SK-N-SH (cell line): ENCODE measurements at regions not wholly inside any gene's neighbourhood (a gene's known extent, or its start where the extent isn't known, plus 50 kb on each side); places are given as distances from the start of the nearest gene placed in this dataset.

Experiments
- CTCF ChIA-PET: fragments of 300-600, 350-600 bp; formaldehyde crosslinking; extraction: SDS; loops from one replicate; lab custom pipeline; 2021; lab: Yijun Ruan, JAX
- POLR2A ChIA-PET: fragments of 350-600 bp; sonication (Branson Sonifier 250); formaldehyde crosslinking; extraction: SDS; loops from one replicate; lab custom pipeline; 2020; ENCODE audit warnings: antibody characterized with exemption, inconsistent platforms; lab: Yijun Ruan, JAX
- DNase-seq: peaks from one replicate; pipeline ENCODE4 v3.0.0; 2012
- H2AFZ ChIP-seq: fragments of 200-600 bp; sonication (generic); 2 replicates; pipeline ENCODE4 v1.8.1; 2016; ENCODE audit warnings: antibody characterized with exemption, mild to moderate bottlenecking, low read depth
- H3F3A ChIP-seq: fragments of 200-600 bp; sonication (generic); replicated peaks from 2 replicates; pipeline ENCODE3; 2016; ENCODE audit warnings: antibody characterized with exemption, mild to moderate bottlenecking; ENCODE audit not compliant: insufficient read depth
- H3K27ac ChIP-seq, 2 experiments: fragments of 200-500 bp in 1 of 2; fragments of 200-600 bp in 1 of 2; sonication (Bioruptor generic) in 1 of 2; sonication (generic), shearing (Covaris generic) in 1 of 2; 2 replicates each; pipeline versions ENCODE4 v1.5.1 to v1.6.1; 2014 to 2016; ENCODE audit warnings: low read depth in 2 of 2, inconsistent platforms in 1 of 2, low read length in 1 of 2, mild to moderate bottlenecking in 1 of 2, mixed read lengths in 1 of 2
- H3K27me3 ChIP-seq: fragments of 200-600 bp; sonication (generic), shearing (Covaris generic); 2 replicates; pipeline ENCODE4 v1.6.1; 2016; ENCODE audit warnings: mixed run types; ENCODE audit not compliant: insufficient read depth
- H3K36me3 ChIP-seq, 2 experiments: fragments of 200-500 bp in 1 of 2; fragments of 200-600 bp in 1 of 2; sonication (Bioruptor generic) in 1 of 2; sonication (generic) in 1 of 2; replicated peaks in 1 of 2; 2 replicates each; pipeline versions ENCODE3 to v1.5.1; 2014 to 2016; ENCODE audit warnings: low read length in 1 of 2, mild to moderate bottlenecking in 1 of 2; ENCODE audit not compliant: insufficient read depth in 2 of 2, control insufficient read depth in 1 of 2
- H3K4me1 ChIP-seq, 2 experiments: fragments of 200-500 bp in 1 of 2; fragments of 200-600 bp in 1 of 2; sonication (Bioruptor generic) in 1 of 2; sonication (generic), shearing (Covaris generic) in 1 of 2; 2 replicates each; pipeline versions ENCODE4 v1.5.1 to v1.6.1; 2014 to 2016; ENCODE audit warnings: low read depth in 1 of 2, low read length in 1 of 2, mixed run types in 1 of 2; ENCODE audit not compliant: insufficient read depth in 2 of 2, control insufficient read depth in 1 of 2
- H3K4me2 ChIP-seq: fragments of 200-600 bp; sonication (generic), shearing (Covaris generic); 2 replicates; pipeline ENCODE4 v1.6.1; 2017; ENCODE audit warnings: mixed run types
- H3K4me3 ChIP-seq, 2 experiments: fragments of 200-500 bp in 1 of 2; fragments of 200-600 bp in 1 of 2; sonication (Bioruptor generic) in 1 of 2; sonication (generic), shearing (Covaris generic) in 1 of 2; 2 replicates each; pipeline versions ENCODE4 v1.5.1 to v1.8.1; 2014 to 2016; ENCODE audit warnings: low read depth in 2 of 2, inconsistent platforms in 1 of 2, low read length in 1 of 2, mild to moderate bottlenecking in 1 of 2, mixed read lengths in 1 of 2, moderate library complexity in 1 of 2
- H3K79me2 ChIP-seq: fragments of 200-600 bp; sonication (generic); 2 replicates; pipeline ENCODE4 v1.8.1; 2017; ENCODE audit warnings: mild to moderate bottlenecking; ENCODE audit not compliant: insufficient read depth
- H3K9ac ChIP-seq: fragments of 200-600 bp; sonication (generic); 2 replicates; pipeline ENCODE4 v1.6.1; 2017; ENCODE audit warnings: mixed run types
- H3K9me2 ChIP-seq: fragments of 200-600 bp; sonication (generic); 2 replicates; pipeline ENCODE4 v1.6.1; 2017; ENCODE audit warnings: mixed run types
- H3K9me3 ChIP-seq: fragments of 200-600 bp; sonication (generic); 2 replicates; pipeline ENCODE4 v1.6.1; 2017; ENCODE audit warnings: mixed run types, mild to moderate bottlenecking, moderate library complexity
- H4K20me1 ChIP-seq: fragments of 200-600 bp; sonication (generic); 2 replicates; pipeline ENCODE4 v1.6.1; 2017; ENCODE audit warnings: mild to moderate bottlenecking, mixed run types; ENCODE audit not compliant: insufficient read depth
- CHD2 ChIP-seq: fragments of 150-350 bp; IDR thresholded peaks from 2 replicates; pipeline ENCODE4 v1.6.1; 2018; ENCODE audit warnings: low read length; ENCODE audit not compliant: partially characterized antibody
- EP300 ChIP-seq, 2 experiments: IDR thresholded peaks; 2 replicates each; pipeline versions ENCODE4 v1.4.0 to v1.6.1; 2012; ENCODE audit warnings: borderline replicate concordance in 1 of 2, low read depth in 1 of 2, low read length in 1 of 2
- FOSL2 ChIP-seq: IDR thresholded peaks from 2 replicates; pipeline ENCODE4 v1.4.0; 2012; ENCODE audit warnings: low read depth, mild to moderate bottlenecking, moderate library complexity, borderline replicate concordance
- FOXJ3 ChIP-seq: sonication (generic); formaldehyde crosslinking; IDR thresholded peaks from 2 replicates; pipeline ENCODE4 v1.5.1; 2020; ENCODE audit warnings: mild to moderate bottlenecking, missing genetic modification reagents
- FOXM1 ChIP-seq: IDR thresholded peaks from 2 replicates; pipeline ENCODE4 v1.4.0; 2012; ENCODE audit warnings: low read depth, mild to moderate bottlenecking
- GABPA ChIP-seq: IDR thresholded peaks from 2 replicates; pipeline ENCODE4 v1.4.0; 2012; ENCODE audit warnings: low read depth, mild to moderate bottlenecking
- GATA2 ChIP-seq: sonication (generic); formaldehyde crosslinking; IDR thresholded peaks from 2 replicates; pipeline ENCODE4 v1.5.0; 2020; ENCODE audit warnings: mild to moderate bottlenecking, missing genetic modification reagents
- IRF3 ChIP-seq: fragments of 150-350 bp; IDR thresholded peaks from 2 replicates; pipeline ENCODE4 v1.6.1; 2016; ENCODE audit warnings: mild to moderate bottlenecking, low read depth, low read length
- JUND ChIP-seq: IDR thresholded peaks from 2 replicates; pipeline ENCODE4 v1.4.0; 2012
- MEF2A ChIP-seq: IDR thresholded peaks from 2 replicates; pipeline ENCODE4 v1.4.0; 2012; ENCODE audit warnings: low read depth, borderline replicate concordance
- MXI1 ChIP-seq: IDR thresholded peaks from 2 replicates; pipeline ENCODE4 v1.6.1; 2012; ENCODE audit warnings: mild to moderate bottlenecking, low read depth, low read length, improper control_type of control experiment
- NRF1 ChIP-seq: IDR thresholded peaks from 2 replicates; pipeline ENCODE4 v1.6.1; 2012; ENCODE audit warnings: low read depth, mild to moderate bottlenecking, low read length
- PBX3 ChIP-seq: IDR thresholded peaks from 2 replicates; pipeline ENCODE4; 2012
- RAD21 ChIP-seq: IDR thresholded peaks from 2 replicates; pipeline ENCODE4 v1.6.1; 2012; ENCODE audit warnings: mild to moderate bottlenecking, low read length
- RCOR1 ChIP-seq: fragments of 150-350 bp; IDR thresholded peaks from 2 replicates; pipeline ENCODE4 v1.6.1; 2017; ENCODE audit warnings: antibody characterized with exemption, low read length
- RFX5 ChIP-seq: IDR thresholded peaks from 2 replicates; pipeline ENCODE4 v1.6.1; 2012; ENCODE audit warnings: mild to moderate bottlenecking, improper control_type of control experiment, low read length
- RXRA ChIP-seq: IDR thresholded peaks from 2 replicates; pipeline ENCODE4 v1.4.0; 2012; ENCODE audit warnings: low read depth, mild to moderate bottlenecking, borderline replicate concordance
- SIN3A ChIP-seq: IDR thresholded peaks from 2 replicates; pipeline ENCODE4 v1.6.1; 2012; ENCODE audit warnings: low read depth, mild to moderate bottlenecking, low read length, moderate library complexity, borderline replicate concordance
- SMC3 ChIP-seq: IDR thresholded peaks from 2 replicates; pipeline ENCODE4 v1.6.1; 2012; ENCODE audit warnings: low read depth, low read length, improper control_type of control experiment
- TAF1 ChIP-seq: IDR thresholded peaks from 2 replicates; pipeline ENCODE4 v1.6.1; 2012; ENCODE audit warnings: low read depth, mild to moderate bottlenecking, low read length, moderate library complexity, borderline replicate concordance
- TCF12 ChIP-seq: IDR thresholded peaks from 2 replicates; pipeline ENCODE4 v1.4.0; 2012
- TEAD4 ChIP-seq: IDR thresholded peaks from 2 replicates; pipeline ENCODE4 v1.4.0; 2012; ENCODE audit warnings: mild to moderate bottlenecking, borderline replicate concordance; ENCODE audit not compliant: insufficient read depth
- YY1 ChIP-seq: IDR thresholded peaks from 2 replicates; pipeline ENCODE4 v1.4.0; 2012; ENCODE audit warnings: low read depth, mild to moderate bottlenecking
- WGBS: methylation state at CpG from one replicate; pipeline ENCODE4 v1.1.6; 2017; ENCODE audit warnings: low lambda C conversion rate; 5-methylcytosine and 5-hydroxymethylcytosine counted together
- TF ChIP-seq, protein P1 (sequence below): IDR thresholded peaks from 2 replicates; pipeline ENCODE4 v1.4.0; 2012; ENCODE audit warnings: low read depth

GRCh38 chr1:238624776-238625175, 734.1 kb upstream of the ZP4 start (continued):
- TF ChIP-seq RAD21, result no peak
- TF ChIP-seq SIN3A, result no peak
- no peak for TF ChIP-seq SMC3
- no peak for TF ChIP-seq TAF1
- TF ChIP-seq RFX5, result no peak
- no peak for TF ChIP-seq YY1
- TF ChIP-seq JUND, result no peak

- Histone ChIP-seq H3K4me2 (no peak overlapping the region), H3K9me3 (no peaks in the 10 kb centered on the region), H3K9ac (no peak overlapping the region), H2AFZ (no peak overlapping the region), H3K36me3 (no peaks in the 10 kb centered on the region), H3K79me2 (no peaks in the 10 kb centered on the region), H3F3A (no peaks in the 10 kb centered on the region), H3K27me3 (no peaks in the 10 kb centered on the region), H3K9me2 (no peaks in the 10 kb centered on the region), H3K27ac (no peak overlapping the region), H4K20me1 (no peaks in the 10 kb centered on the region), H3K4me3 (no peak overlapping the region), H3K4me1 (peaks cover 0 to 3% of the 10 kb centered on the region in 2 experiments; a peak in 2 of 4 replicates)
- no peak for DNase-seq
- CTCF ChIA-PET, result no interaction called here
- POLR2A ChIA-PET, result no interaction called here
- TF ChIP-seq RXRA (no peak), SMC3 (no peak), GABPA (no peak), FOXM1 (no peak), GATA2 (CRISPR knock-in tag) (no peak), YY1 (no peak)
- TF ChIP-seq, protein P1, sequence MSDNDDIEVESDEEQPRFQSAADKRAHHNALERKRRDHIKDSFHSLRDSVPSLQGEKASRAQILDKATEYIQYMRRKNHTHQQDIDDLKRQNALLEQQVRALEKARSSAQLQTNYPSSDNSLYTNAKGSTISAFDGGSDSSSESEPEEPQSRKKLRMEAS, result no peak
- WGBS, result 93% methylated on average over 1 of the region's 1 CpG
Measured at GRCh38 chr1:238621405-238621804, 730.7 kb upstream of the ZP4 start.

GRCh38 chr1:238619652-238620051, 728.9 kb upstream of the ZP4 start:
- no peaks in the 10 kb centered on the region for H3K9me3 ChIP-seq
- POLR2A ChIA-PET, result no interaction called here

More at GRCh38 chr1:238619652-238620051, 728.9 kb upstream of the ZP4 start:
- H3K4me3 ChIP-seq, result no peak overlapping the region
- TF ChIP-seq MXI1 (no peak), SIN3A (no peak), TCF12 (no peak), MEF2A (no peak), RXRA (no peak), FOSL2 (no peak), PBX3 (no peak), GATA2 (CRISPR knock-in tag) (no peak), NRF1 (no peak), IRF3 (no peak), CHD2 (no peak), FOXJ3 (CRISPR knock-in tag) (no peak), FOXM1 (no peak), EP300 (IDR thresholded peaks at IDR 0.05; ENCODE audit: borderline replicate concordance in 1 of 2, low read depth in 1 of 2, low read length in 1 of 2) (no peak), YY1 (no peak), TEAD4 (no peak), RCOR1 (no peak)
- TF ChIP-seq, protein P1, result no peak
- TF ChIP-seq, all 33 proteins: peak for 0
- Histone ChIP-seq H3K79me2 (no peaks in the 10 kb centered on the region), H3K9ac (no peak overlapping the region), H3K36me3 (no peaks in the 10 kb centered on the region), H3K9me2 (no peaks in the 10 kb centered on the region), H3K4me1 (peaks cover 0 to 1% of the 10 kb centered on the region in 2 experiments; a peak in 2 of 4 replicates), H4K20me1 (no peaks in the 10 kb centered on the region), H3K4me2 (no peak overlapping the region), H3F3A (no peaks in the 10 kb centered on the region), H2AFZ (no peak overlapping the region), H3K27ac (no peak overlapping the region), H3K27me3 (no peaks in the 10 kb centered on the region)
- no peak for DNase-seq
- CTCF ChIA-PET, result interaction anchor here (1.1 kb wide), 1 partner anchor 34 kb away, joined by 6 read pairs; no protein-coding TSS in a partner anchor
